HEK293 (cell line): ENCODE measurements at regions not wholly inside any gene's neighbourhood (a gene's known extent, or its start where the extent isn't known, plus 50 kb on each side); places are given as distances from the start of the nearest gene placed in this dataset.
"Not testable (repeated sequence)": the region's sequence is repeated elsewhere in the genome, so short reads cannot be mapped to it uniquely, and the experiment has no call there.

Source experiments
- CTCF ChIA-PET: fragments of 350-600 bp; formaldehyde crosslinking; extraction: SDS; loops from one replicate; lab custom pipeline; 2021; ENCODE audit warnings: antibody characterized with exemption; lab: Yijun Ruan, JAX
- POLR2A ChIA-PET: fragments of 300-600 bp; formaldehyde crosslinking; extraction: SDS; loops from one replicate; lab custom pipeline; 2020; ENCODE audit warnings: antibody characterized with exemption, inconsistent platforms; lab: Yijun Ruan, JAX
- H3K27ac ChIP-seq: fragments of 200-500 bp; sonication (Bioruptor generic); 2 replicates; pipeline ENCODE4 v1.5.1; 2014; ENCODE audit warnings: low read depth, low read length, control low read depth, inconsistent platforms; ENCODE audit errors: extremely low read depth
- H3K36me3 ChIP-seq, 2 experiments: fragments of 200-500 bp in 1 of 2; sonication (Bioruptor generic) in 1 of 2; 1 replicate in 1 of 2; 2 replicates in 1 of 2; pipeline ENCODE4 v1.5.1; 2014 to 2017; ENCODE audit warnings: inconsistent platforms in 2 of 2, low read length in 2 of 2; ENCODE audit not compliant: control insufficient read depth in 2 of 2, insufficient read depth in 1 of 2
- H3K4me1 ChIP-seq: fragments of 200-500 bp; sonication (Bioruptor generic); 2 replicates; pipeline ENCODE4 v1.5.1; 2014; ENCODE audit warnings: mild to moderate bottlenecking, low read length, inconsistent platforms; ENCODE audit not compliant: control insufficient read depth, insufficient read depth
- H3K4me3 ChIP-seq: 2 replicates; pipeline ENCODE4 v1.5.1; 2011; ENCODE audit warnings: low read depth, mild to moderate bottlenecking, control low read depth, low read length, moderate library complexity
- H3K9me3 ChIP-seq: fragments of 200-500 bp; sonication (Bioruptor generic); 2 replicates; pipeline ENCODE4 v1.5.1; 2014; ENCODE audit warnings: low read depth, low read length, inconsistent platforms; ENCODE audit not compliant: control insufficient read depth, insufficient read depth
- BCL11A ChIP-seq: fragments of 450-650 bp; formaldehyde crosslinking; IDR thresholded peaks from 2 replicates; pipeline ENCODE4 v1.5.1; 2016; ENCODE audit warnings: low read depth, missing biosample characterization, missing genetic modification characterization
- GLIS2 ChIP-seq: fragments of 450-650 bp; formaldehyde crosslinking; IDR thresholded peaks from 2 replicates; pipeline ENCODE4 v1.5.1; 2016; ENCODE audit warnings: missing biosample characterization, missing genetic modification characterization
- HIC1 ChIP-seq: fragments of 450-650 bp; formaldehyde crosslinking; IDR thresholded peaks from 2 replicates; pipeline ENCODE4 v1.5.1; 2016; ENCODE audit warnings: missing biosample characterization, missing genetic modification characterization
- PRDM6 ChIP-seq: fragments of 450-650 bp; formaldehyde crosslinking; IDR thresholded peaks from 2 replicates; pipeline ENCODE4 v1.5.1; 2017; ENCODE audit warnings: missing biosample characterization, missing genetic modification characterization
- SETDB1 ChIP-seq: IDR thresholded peaks from one replicate; pipeline ENCODE4 v1.6.1; 2017; ENCODE audit warnings: mild to moderate bottlenecking, low read length, moderate library complexity, mixed read lengths; ENCODE audit not compliant: insufficient read length
- ZBTB20 ChIP-seq: fragments of 450-650 bp; formaldehyde crosslinking; IDR thresholded peaks from 2 replicates; pipeline ENCODE4 v1.5.1; 2016; ENCODE audit warnings: missing biosample characterization, missing genetic modification characterization
- ZBTB44 ChIP-seq: fragments of 450-650 bp; IDR thresholded peaks from 2 replicates; pipeline ENCODE4 v1.5.1; 2018; ENCODE audit warnings: missing biosample characterization, mild to moderate bottlenecking, missing genetic modification characterization
- ZBTB6 ChIP-seq: fragments of 450-650 bp; formaldehyde crosslinking; IDR thresholded peaks from 2 replicates; pipeline ENCODE4 v1.5.1; 2017; ENCODE audit warnings: missing biosample characterization, missing genetic modification characterization
- ZNF221 ChIP-seq: fragments of 450-650 bp; formaldehyde crosslinking; IDR thresholded peaks from 2 replicates; pipeline ENCODE4 v1.5.1; 2017; ENCODE audit warnings: missing biosample characterization, missing genetic modification characterization, borderline replicate concordance
- ZNF239 ChIP-seq: fragments of 450-650 bp; formaldehyde crosslinking; IDR thresholded peaks from 2 replicates; pipeline ENCODE4 v1.5.1; 2016; ENCODE audit warnings: missing biosample characterization, missing genetic modification characterization
- ZNF302 ChIP-seq: fragments of 450-650 bp; formaldehyde crosslinking; IDR thresholded peaks from 2 replicates; pipeline ENCODE4 v1.5.1; 2016; ENCODE audit warnings: missing biosample characterization, missing genetic modification characterization, low read depth
- ZNF514 ChIP-seq: fragments of 450-650 bp; formaldehyde crosslinking; IDR thresholded peaks from 2 replicates; pipeline ENCODE4 v1.5.1; 2016; ENCODE audit warnings: missing biosample characterization, missing genetic modification characterization
- ZNF529 ChIP-seq: fragments of 450-650 bp; formaldehyde crosslinking; IDR thresholded peaks from 2 replicates; pipeline ENCODE4 v1.5.1; 2017; ENCODE audit warnings: missing genetic modification characterization, missing biosample characterization; ENCODE audit not compliant: insufficient replicate concordance
- ZNF660 ChIP-seq: fragments of 450-650 bp; IDR thresholded peaks from 2 replicates; pipeline ENCODE4 v1.5.1; 2018; ENCODE audit warnings: missing biosample characterization, mild to moderate bottlenecking, missing genetic modification characterization
- ZNF677 ChIP-seq: fragments of 450-650 bp; IDR thresholded peaks from 2 replicates; pipeline ENCODE4 v1.5.0; 2018; ENCODE audit warnings: missing biosample characterization, mild to moderate bottlenecking, missing genetic modification characterization, moderate library complexity
- ZNF701 ChIP-seq: fragments of 450-650 bp; formaldehyde crosslinking; IDR thresholded peaks from 2 replicates; pipeline ENCODE4 v1.5.1; 2016; ENCODE audit warnings: missing biosample characterization, missing genetic modification characterization
- ZNF785 ChIP-seq: fragments of 450-650 bp; formaldehyde crosslinking; IDR thresholded peaks from 2 replicates; pipeline ENCODE4 v1.5.1; 2016; ENCODE audit warnings: missing biosample characterization, missing genetic modification characterization

- POLR2A ChIA-PET: no interaction called here
- H3K4me1 ChIP-seq: no peaks in the 10 kb centered on the region
- H3K4me3 ChIP-seq: no peak overlapping the region
- H3K9me3 ChIP-seq: no peaks in the 10 kb centered on the region
- H3K36me3 ChIP-seq: no peaks in the 10 kb centered on the region
- TF ChIP-seq HIC1 (tag by site-specific recombination): no peak
- TF ChIP-seq ZBTB20: no peak
- no peak for TF ChIP-seq ZNF514 (tag by site-specific recombination)
- no peak for TF ChIP-seq ZNF302 (tag by site-specific recombination)
- TF ChIP-seq ZNF239 (tag by site-specific recombination): no peak
- no peak for TF ChIP-seq ZNF529
- TF ChIP-seq ZNF785 (tag by site-specific recombination): no peak
- no peak for TF ChIP-seq ZNF701 (tag by site-specific recombination)
- no peak for TF ChIP-seq ZBTB6 (tag by site-specific recombination)
- TF ChIP-seq BCL11A: no peak
- TF ChIP-seq ZBTB44 (tag by site-specific recombination): no peak
- no peak for TF ChIP-seq GLIS2 (tag by site-specific recombination)
- no peak for TF ChIP-seq PRDM6 (tag by site-specific recombination)
- no peak for TF ChIP-seq ZNF677 (tag by site-specific recombination)
- no peak for TF ChIP-seq ZNF660 (tag by site-specific recombination)
- TF ChIP-seq ZNF221 (tag by site-specific recombination): no peak
- no peak for TF ChIP-seq SETDB1
- H3K27ac ChIP-seq: no peak overlapping the region
- CTCF ChIA-PET: no interaction called here
Observed at GRCh38 chr3:177906578-177907229, 629.5 kb upstream of the KCNMB2 start.

- H3K4me1 ChIP-seq, H3K27ac ChIP-seq, H3K9me3 ChIP-seq, H3K4me3 ChIP-seq, POLR2A ChIA-PET, CTCF ChIA-PET, H3K36me3 ChIP-seq: not testable (repeated sequence)
Observed at GRCh38 chr3:177909530-177909929, 626.7 kb upstream of the KCNMB2 start.
